KMS-11 (cell line): ENCODE measurements at regions not wholly inside any gene's neighbourhood (a gene's known extent, or its start where the extent isn't known, plus 50 kb on each side); places are given as distances from the start of the nearest gene placed in this dataset.

Experiments
- H2AFZ ChIP-seq: fragments of 200-600 bp; sonication (generic); 2 replicates; pipeline ENCODE4 v1.6.1; 2016; ENCODE audit warnings: antibody characterized with exemption, mixed run types, low read depth
- H3K27ac ChIP-seq: fragments of 200-600 bp; sonication (generic); 2 replicates; pipeline ENCODE4 v1.6.1; 2016; ENCODE audit warnings: mild to moderate bottlenecking, mixed run types
- H3K27me3 ChIP-seq: fragments of 200-600 bp; sonication (generic); 2 replicates; pipeline ENCODE4 v1.6.1; 2017; ENCODE audit warnings: mild to moderate bottlenecking, low read depth, mixed run types, moderate library complexity; ENCODE audit not compliant: insufficient read depth
- H3K36me3 ChIP-seq: fragments of 200-600 bp; sonication (generic); 2 replicates; pipeline ENCODE4 v1.6.1; 2017; ENCODE audit warnings: mild to moderate bottlenecking, mixed run types; ENCODE audit not compliant: insufficient read depth
- H3K4me1 ChIP-seq: fragments of 200-600 bp; sonication (generic); 2 replicates; pipeline ENCODE4 v1.6.1; 2016; ENCODE audit warnings: mild to moderate bottlenecking, low read depth, mixed run types; ENCODE audit not compliant: poor library complexity, severe bottlenecking
- H3K4me2 ChIP-seq: fragments of 200-600 bp; sonication (generic); 2 replicates; pipeline ENCODE4 v1.7.0; 2016; ENCODE audit warnings: mild to moderate bottlenecking, mixed run types
- H3K4me3 ChIP-seq: fragments of 200-600 bp; sonication (generic); IDR thresholded peaks from 2 replicates; pipeline ENCODE4 v1.6.1; 2017; ENCODE audit warnings: low read depth, low read length, mixed read lengths; ENCODE audit not compliant: insufficient read depth
- H3K79me2 ChIP-seq: fragments of 200-600 bp; sonication (generic); 2 replicates; pipeline ENCODE4 v1.6.1; 2016; ENCODE audit warnings: low read depth, mixed run types; ENCODE audit not compliant: insufficient read depth
- H3K9ac ChIP-seq: fragments of 200-600 bp; sonication (generic); 2 replicates; pipeline ENCODE4 v1.6.1; 2016; ENCODE audit warnings: mild to moderate bottlenecking, mixed run types
- H4K20me1 ChIP-seq: fragments of 200-600 bp; sonication (generic); 2 replicates; pipeline ENCODE4 v1.6.1; 2016; ENCODE audit warnings: mild to moderate bottlenecking, mixed run types; ENCODE audit not compliant: insufficient read depth
- CTCF ChIP-seq: fragments of 200-600 bp; sonication (generic); conservative IDR thresholded peaks from 2 replicates; pipeline ENCODE4 v1.6.1; 2017; ENCODE audit warnings: low read depth, mild to moderate bottlenecking, antibody characterized with exemption, low read length, moderate library complexity, mixed read lengths

- Histone ChIP-seq H3K4me1 (no peaks in the 10 kb centered on the region), H4K20me1 (no peaks in the 10 kb centered on the region), H3K36me3 (no peaks in the 10 kb centered on the region), H3K27ac (no peak overlapping the region), H3K4me2 (no peak overlapping the region), H3K79me2 (no peaks in the 10 kb centered on the region), H3K4me3 (no peak overlapping the region), H2AFZ (no peak overlapping the region), H3K27me3 (no peaks in the 10 kb centered on the region), H3K9ac (no peak overlapping the region)
- TF ChIP-seq CTCF: no peak
Measured at GRCh38 chr2:226638576-226638975, 161.0 kb downstream of the IRS1 start.

- Histone ChIP-seq H3K4me2 (no peak overlapping the region), H3K4me3 (no peak overlapping the region), H3K27ac (no peak overlapping the region), H3K9ac (no peak overlapping the region), H3K27me3 (no peaks in the 10 kb centered on the region), H4K20me1 (no peaks in the 10 kb centered on the region), H3K4me1 (no peaks in the 10 kb centered on the region), H3K79me2 (no peaks in the 10 kb centered on the region), H2AFZ (no peak overlapping the region), H3K36me3 (no peaks in the 10 kb centered on the region)
- no peak for TF ChIP-seq CTCF
Measured at GRCh38 chr2:226637383-226637782, 162.2 kb downstream of the IRS1 start.

GRCh38 chr2:226636586-226636985 is 163.0 kb downstream of the IRS1 start:
- no peak overlapping the region for H3K27ac ChIP-seq
- no peaks in the 10 kb centered on the region for H3K36me3 ChIP-seq
- no peak overlapping the region for H3K9ac ChIP-seq
- no peak overlapping the region for H3K4me2 ChIP-seq
- no peaks in the 10 kb centered on the region for H3K27me3 ChIP-seq
- H3K4me1 ChIP-seq: no peaks in the 10 kb centered on the region
- no peak overlapping the region for H2AFZ ChIP-seq
- TF ChIP-seq CTCF: no peak
- H3K4me3 ChIP-seq: no peak overlapping the region
- H3K79me2 ChIP-seq: no peaks in the 10 kb centered on the region
- H4K20me1 ChIP-seq: no peaks in the 10 kb centered on the region

- Histone ChIP-seq H3K4me2 (no peak overlapping the region), H2AFZ (no peak overlapping the region), H3K79me2 (no peaks in the 10 kb centered on the region), H3K9ac (no peak overlapping the region), H3K36me3 (no peaks in the 10 kb centered on the region), H4K20me1 (no peaks in the 10 kb centered on the region), H3K4me3 (no peak overlapping the region), H3K4me1 (no peaks in the 10 kb centered on the region), H3K27me3 (no peaks in the 10 kb centered on the region), H3K27ac (no peak overlapping the region)
- TF ChIP-seq CTCF: no peak
Measured at GRCh38 chr2:226634943-226635604, 164.5 kb downstream of the IRS1 start.
